ENCODE measurements at regions not wholly inside any gene's neighbourhood (a gene's known extent, or its start where the extent isn't known, plus 50 kb on each side); places are given as distances from the start of the nearest gene placed in this dataset.

- Histone ChIP-seq H3K9me3 (ENCODE audit: low read depth, low read length) (peaks cover 4% of the 10 kb centered on the region), H3K79me2 (ENCODE audit: insufficient read depth, low read length) (no peaks in the 10 kb centered on the region), H3K4me2 (ENCODE audit: insufficient read depth, low read length) (no peak overlapping the region), H3K27me3 (ENCODE audit: insufficient read depth, low read length) (no peaks in the 10 kb centered on the region), H3K36me3 (ENCODE audit: insufficient read depth, low read length) (no peaks in the 10 kb centered on the region), H4K20me1 (ENCODE audit: insufficient read depth, low read length) (no peaks in the 10 kb centered on the region), H2AFZ (ENCODE audit: low read length) (no peak overlapping the region), H3K4me1 (ENCODE audit: insufficient read depth, low read length) (no peaks in the 10 kb centered on the region), H3K27ac (ENCODE audit: low read depth, low read length) (no peak overlapping the region), H3K4me3 (ENCODE audit: insufficient read depth, low read length) (no peak overlapping the region)
- no peak for DNase-seq (ENCODE audit: insufficient read length, low spot score, missing footprints)
- TF ChIP-seq CTCF (IDR thresholded peaks at IDR 0.05; ENCODE audit: extremely low read depth, low read depth, low read length), result no peak
Observed at GRCh38 chr7:156590212-156590611, 50.4 kb upstream of the RNF32 start.

GRCh38 chr7:156589808-156590207, 50.8 kb upstream of the RNF32 start:
- H3K9me3 ChIP-seq (ENCODE audit: low read depth, low read length), result peaks cover 4% of the 10 kb centered on the region
- TF ChIP-seq CTCF (IDR thresholded peaks at IDR 0.05; ENCODE audit: extremely low read depth, low read depth, low read length), result no peak
- no peak for DNase-seq (ENCODE audit: insufficient read length, low spot score, missing footprints)
- no peaks in the 10 kb centered on the region for H3K4me1 ChIP-seq (ENCODE audit: insufficient read depth, low read length)
- no peaks in the 10 kb centered on the region for H3K79me2 ChIP-seq (ENCODE audit: insufficient read depth, low read length)
- H3K27ac ChIP-seq (ENCODE audit: low read depth, low read length), result no peak overlapping the region
- no peak overlapping the region for H3K4me3 ChIP-seq (ENCODE audit: insufficient read depth, low read length)
- no peaks in the 10 kb centered on the region for H3K27me3 ChIP-seq (ENCODE audit: insufficient read depth, low read length)
- H2AFZ ChIP-seq (ENCODE audit: low read length), result no peak overlapping the region
- no peaks in the 10 kb centered on the region for H3K36me3 ChIP-seq (ENCODE audit: insufficient read depth, low read length)
- no peak overlapping the region for H3K4me2 ChIP-seq (ENCODE audit: insufficient read depth, low read length)
- H4K20me1 ChIP-seq (ENCODE audit: insufficient read depth, low read length), result no peaks in the 10 kb centered on the region

GRCh38 chr7:156585926-156586325, 54.6 kb upstream of the RNF32 start:
- no peaks in the 10 kb centered on the region for H3K79me2 ChIP-seq (ENCODE audit: insufficient read depth, low read length)
- DNase-seq (ENCODE audit: insufficient read length, low spot score, missing footprints), result no peak
- no peak overlapping the region for H2AFZ ChIP-seq (ENCODE audit: low read length)
- TF ChIP-seq CTCF (IDR thresholded peaks at IDR 0.05; ENCODE audit: extremely low read depth, low read depth, low read length), result no peak
- no peak overlapping the region for H3K4me2 ChIP-seq (ENCODE audit: insufficient read depth, low read length)
- H3K27ac ChIP-seq (ENCODE audit: low read depth, low read length), result no peak overlapping the region
- no peaks in the 10 kb centered on the region for H4K20me1 ChIP-seq (ENCODE audit: insufficient read depth, low read length)
- no peaks in the 10 kb centered on the region for H3K27me3 ChIP-seq (ENCODE audit: insufficient read depth, low read length)
- H3K9me3 ChIP-seq (ENCODE audit: low read depth, low read length), result peaks cover 4% of the 10 kb centered on the region
- H3K4me1 ChIP-seq (ENCODE audit: insufficient read depth, low read length), result no peaks in the 10 kb centered on the region
- no peak overlapping the region for H3K4me3 ChIP-seq (ENCODE audit: insufficient read depth, low read length)
- no peaks in the 10 kb centered on the region for H3K36me3 ChIP-seq (ENCODE audit: insufficient read depth, low read length)

GRCh38 chr7:156585025-156585648, 55.4 kb upstream of the RNF32 start:
- H3K4me1 ChIP-seq (ENCODE audit: insufficient read depth, low read length), result no peaks in the 10 kb centered on the region
- no peak overlapping the region for H3K27ac ChIP-seq (ENCODE audit: low read depth, low read length)
- H3K27me3 ChIP-seq (ENCODE audit: insufficient read depth, low read length), result no peaks in the 10 kb centered on the region
- H3K4me3 ChIP-seq (ENCODE audit: insufficient read depth, low read length), result no peak overlapping the region
- DNase-seq (ENCODE audit: insufficient read length, low spot score, missing footprints), result no peak
- H3K9me3 ChIP-seq (ENCODE audit: low read depth, low read length), result peaks cover 4% of the 10 kb centered on the region
- no peak overlapping the region for H2AFZ ChIP-seq (ENCODE audit: low read length)
- no peaks in the 10 kb centered on the region for H3K79me2 ChIP-seq (ENCODE audit: insufficient read depth, low read length)
- H3K4me2 ChIP-seq (ENCODE audit: insufficient read depth, low read length), result no peak overlapping the region
- no peaks in the 10 kb centered on the region for H3K36me3 ChIP-seq (ENCODE audit: insufficient read depth, low read length)
- H4K20me1 ChIP-seq (ENCODE audit: insufficient read depth, low read length), result no peaks in the 10 kb centered on the region
- TF ChIP-seq CTCF (IDR thresholded peaks at IDR 0.05; ENCODE audit: extremely low read depth, low read depth, low read length), result no peak

Data from osteoblast (primary cell).